ENCODE measurements at regions not wholly inside any gene's neighbourhood (a gene's known extent, or its start where the extent isn't known, plus 50 kb on each side); places are given as distances from the start of the nearest gene placed in this dataset.

GRCh38 chr11:100619484-100619883 is 67.6 kb upstream of the ARHGAP42 start:
- TF ChIP-seq CTCF (IDR thresholded peaks at IDR 0.05): no peak
- TF ChIP-seq POLR2AphosphoS5 (IDR thresholded peaks at IDR 0.05; ENCODE audit: low read depth, low read length): no peak
- TF ChIP-seq REST (IDR thresholded peaks at IDR 0.05; ENCODE audit: insufficient read depth in 1 of 2, low read depth in 2 of 2, low read length in 1 of 2): no peak
- TF ChIP-seq SIN3A (IDR thresholded peaks at IDR 0.05; ENCODE audit: borderline replicate concordance, insufficient read depth, low read depth, low read length): no peak

Data from Panc1 (cell line).